Activated T-helper 1 cell treated with anti-CD3 and anti-CD28 coated beads, Interleukin-12 subunit alpha, Interleukin-12 subunit beta, Interleukin-2, Interleukin-4 antibody, amounts not matched to agents 30 ng/mL and 10 ng/mL and 1 ng/mL, durations not matched to agents 14 hours and 24 hours and 36 hours (primary cell): ENCODE measurements at regions not wholly inside any gene's neighbourhood (a gene's known extent, or its start where the extent isn't known, plus 50 kb on each side); places are given as distances from the start of the nearest gene placed in this dataset.
"Not testable (repeated sequence)": the region's sequence is repeated elsewhere in the genome, so short reads cannot be mapped to it uniquely, and the experiment has no call there.

Experiments
- DNase-seq: peaks from one replicate; pipeline ENCODE4 v3.0.0; 2021; ENCODE audit warnings: low spot score
- H3K27ac Mint-ChIP-seq: one replicate; pipeline ENCODE4 v1.8.0; 2021; ENCODE audit warnings: mild to moderate bottlenecking, mixed read lengths
- H3K27me3 Mint-ChIP-seq: one replicate; pipeline ENCODE4 v1.8.0; 2022; ENCODE audit warnings: mild to moderate bottlenecking, moderate library complexity, mixed read lengths; ENCODE audit not compliant: insufficient read depth
- H3K36me3 Mint-ChIP-seq: one replicate; pipeline ENCODE4 v1.8.0; 2021; ENCODE audit warnings: low read depth, mixed read lengths
- H3K4me1 Mint-ChIP-seq: one replicate; pipeline ENCODE4 v1.8.0; 2021; ENCODE audit warnings: low read depth, mixed read lengths
- H3K4me3 Mint-ChIP-seq: one replicate; pipeline ENCODE4 v1.8.0; 2021; ENCODE audit warnings: mild to moderate bottlenecking, moderate library complexity, mixed read lengths
- H3K9me3 Mint-ChIP-seq: one replicate; pipeline ENCODE4 v1.8.0; 2021; ENCODE audit warnings: mixed read lengths
- intact Hi-C: fragments of 100-400 bp; cut with micrococcal nuclease; formaldehyde crosslinking; loops from one replicate; pipeline ENCODE4 v1.15.1; 2024

DNA sequence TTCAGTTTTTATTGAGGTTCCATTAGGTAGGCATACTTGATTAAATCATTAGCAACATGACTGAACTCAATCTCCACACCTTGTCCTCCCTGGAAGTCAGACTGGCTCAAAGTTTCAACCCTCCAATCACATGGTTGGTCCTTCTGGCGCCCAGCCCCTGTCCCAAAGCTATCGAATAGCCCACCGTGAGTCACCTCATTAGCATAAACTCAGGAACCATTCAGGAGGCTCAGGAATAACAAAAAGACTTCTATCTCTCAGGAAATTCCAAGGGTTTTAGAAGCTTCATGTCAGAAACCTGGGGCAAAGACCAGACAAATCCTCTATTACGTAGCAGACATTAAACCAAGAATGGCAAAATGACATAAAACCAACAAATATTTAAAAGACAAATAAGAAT lies 78.6 kb downstream of the RGS2 start:
- peaks cover 5% of the 10 kb centered on the region for H3K4me1 Mint-ChIP-seq
- H3K9me3 Mint-ChIP-seq, result no peaks in the 10 kb centered on the region
- DNase-seq, result no peak
- no peaks in the 10 kb centered on the region for H3K27me3 Mint-ChIP-seq
- H3K36me3 Mint-ChIP-seq, result no peaks in the 10 kb centered on the region
- intact Hi-C loops, result no loop called here
- no peak overlapping the region for H3K4me3 Mint-ChIP-seq
- H3K27ac Mint-ChIP-seq, result no peak overlapping the region

DNA sequence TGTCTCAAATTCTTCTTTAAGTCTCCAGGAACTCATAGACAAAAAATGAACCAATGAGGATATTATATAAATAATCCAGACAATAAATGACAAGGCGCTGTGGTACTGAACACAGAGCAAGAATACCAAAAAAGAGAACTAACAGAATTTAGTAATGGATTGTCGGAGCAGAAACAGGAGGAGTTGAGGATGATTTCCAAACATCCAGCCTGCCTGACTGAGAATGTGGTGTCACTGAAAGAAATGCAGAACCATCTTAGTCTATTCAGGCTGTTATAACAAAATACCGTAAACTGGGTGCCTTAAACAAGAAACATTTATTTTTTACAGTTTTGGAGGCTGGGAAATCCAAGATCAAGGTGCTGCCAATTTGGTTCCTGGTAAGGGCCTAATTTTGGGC lies 79.7 kb downstream of the RGS2 start:
- H3K27ac Mint-ChIP-seq, result no peak overlapping the region
- H3K4me3 Mint-ChIP-seq, result no peak overlapping the region
- no peaks in the 10 kb centered on the region for H3K36me3 Mint-ChIP-seq
- no peaks in the 10 kb centered on the region for H3K9me3 Mint-ChIP-seq
- peaks cover 5% of the 10 kb centered on the region for H3K4me1 Mint-ChIP-seq
- DNase-seq, result no peak
- no peaks in the 10 kb centered on the region for H3K27me3 Mint-ChIP-seq
- intact Hi-C loops, result no loop called here

DNA sequence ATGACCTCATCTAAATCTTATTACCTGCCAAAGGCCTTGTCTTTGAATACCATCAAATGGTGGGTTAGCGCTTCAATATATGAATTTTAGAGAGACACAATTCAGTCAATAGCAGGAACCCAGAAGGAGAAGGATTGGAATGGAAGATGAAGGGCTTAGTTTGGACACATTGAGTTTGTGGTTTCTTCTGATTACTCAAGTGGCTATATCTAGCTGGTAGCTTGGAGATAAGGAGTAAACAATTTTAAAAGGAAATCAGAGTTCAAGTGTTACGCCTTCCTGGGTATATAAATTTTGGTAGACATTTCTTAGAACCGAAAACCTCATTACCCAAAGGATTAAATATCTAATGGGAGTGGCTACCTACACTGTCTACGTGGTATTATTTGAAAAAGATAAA lies 80.2 kb downstream of the RGS2 start:
- peaks cover 5% of the 10 kb centered on the region for H3K4me1 Mint-ChIP-seq
- no peaks in the 10 kb centered on the region for H3K27me3 Mint-ChIP-seq
- no peak for DNase-seq
- no peaks in the 10 kb centered on the region for H3K9me3 Mint-ChIP-seq
- intact Hi-C loops, result no loop called here
- no peak overlapping the region for H3K27ac Mint-ChIP-seq
- no peak overlapping the region for H3K4me3 Mint-ChIP-seq
- H3K36me3 Mint-ChIP-seq, result no peaks in the 10 kb centered on the region

DNA sequence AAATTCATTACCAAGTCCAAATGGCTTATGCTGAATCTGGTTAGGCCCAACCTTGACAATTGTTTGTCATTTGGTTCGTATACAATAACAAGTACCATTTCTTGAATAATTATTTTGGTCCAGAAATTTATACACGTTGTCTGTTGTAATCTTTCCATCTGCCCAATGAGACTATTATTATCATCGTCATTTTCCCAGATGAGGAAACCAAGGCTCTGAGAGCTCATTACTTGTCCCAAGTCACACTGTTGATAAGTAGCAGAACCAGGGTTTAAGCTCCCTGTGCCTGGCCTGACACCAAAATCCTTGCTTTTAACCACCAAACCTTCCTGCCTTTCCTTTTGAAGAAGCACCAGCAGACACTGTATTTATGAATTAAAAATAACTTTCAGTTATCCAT lies 81.3 kb downstream of the RGS2 start:
- no peak for DNase-seq
- Mint-ChIP-seq H3K27ac (no peak overlapping the region), H3K4me1 (peaks cover 4% of the 10 kb centered on the region), H3K4me3 (no peak overlapping the region), H3K27me3 (peaks cover 2% of the 10 kb centered on the region), H3K9me3 (no peaks in the 10 kb centered on the region), H3K36me3 (no peaks in the 10 kb centered on the region)
- intact Hi-C loops, result no loop called here

DNA sequence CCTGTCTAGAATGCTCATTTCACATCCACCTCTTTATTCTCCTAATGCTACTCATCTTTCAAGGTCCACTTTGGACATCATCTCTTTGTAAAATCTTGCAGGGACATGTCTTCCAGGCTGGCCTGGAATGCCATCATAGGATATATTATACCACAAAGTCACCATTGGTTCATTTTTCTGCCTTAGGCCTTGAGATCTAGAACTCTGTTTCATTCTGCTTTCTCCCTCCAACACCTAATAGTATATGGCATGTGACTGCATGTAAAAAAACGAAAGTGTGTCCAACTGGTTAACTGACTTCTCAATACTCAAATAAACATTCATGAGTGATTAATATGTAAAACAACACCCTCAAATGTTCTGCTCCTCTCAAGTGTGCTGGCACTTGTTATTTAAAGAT lies 84.1 kb downstream of the RGS2 start:
- intact Hi-C loops, result no loop called here
- Mint-ChIP-seq H3K27ac (no peak overlapping the region), H3K9me3 (no peaks in the 10 kb centered on the region), H3K4me3 (no peak overlapping the region), H3K4me1 (no peaks in the 10 kb centered on the region), H3K27me3 (peaks cover 2% of the 10 kb centered on the region), H3K36me3 (no peaks in the 10 kb centered on the region)
- DNase-seq, result no peak

DNA sequence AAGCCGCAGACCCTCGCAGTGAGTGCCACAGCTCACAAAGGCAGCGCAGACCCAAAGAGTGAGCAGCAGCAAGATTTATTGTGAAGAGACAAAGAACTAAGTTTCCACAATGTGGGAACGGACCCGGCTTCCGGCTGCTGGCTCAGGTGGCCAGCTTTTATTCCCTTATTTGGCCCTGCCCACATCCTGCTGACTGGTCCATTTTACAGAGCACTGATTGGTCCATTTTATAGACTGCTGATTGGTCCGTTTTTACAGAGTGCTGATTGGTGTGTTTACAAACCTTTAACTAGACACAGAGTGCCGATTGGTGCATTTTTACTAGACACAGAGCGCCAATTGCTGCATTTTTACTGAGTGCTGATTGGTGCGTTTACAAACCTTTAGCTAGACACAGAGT lies 86.6 kb downstream of the RGS2 start:
- H3K36me3 Mint-ChIP-seq, H3K27ac Mint-ChIP-seq, intact Hi-C loops, H3K9me3 Mint-ChIP-seq, DNase-seq, H3K27me3 Mint-ChIP-seq, H3K4me3 Mint-ChIP-seq, H3K4me1 Mint-ChIP-seq: not testable (repeated sequence)

DNA sequence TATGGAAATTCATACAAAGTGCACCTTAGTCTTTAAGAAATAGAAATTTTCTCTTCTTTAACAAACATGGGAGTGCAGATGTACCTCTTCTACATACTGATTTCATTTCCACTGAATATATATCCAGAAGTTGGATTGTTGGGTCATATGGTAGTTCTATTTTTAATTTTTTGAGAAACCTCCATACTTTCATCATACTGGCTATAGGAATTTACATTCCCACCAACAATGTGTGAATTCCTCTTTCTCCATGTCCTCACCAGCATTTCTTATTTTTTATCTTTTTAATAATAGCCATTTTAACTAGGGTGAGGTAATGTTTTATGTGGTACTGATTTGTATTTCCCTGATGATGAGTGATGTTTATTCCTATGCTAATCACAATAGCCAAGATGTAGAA lies 87.5 kb downstream of the RGS2 start:
- intact Hi-C loops, result no loop called here
- DNase-seq, result no peak
- Mint-ChIP-seq H3K4me3 (no peak overlapping the region), H3K9me3 (no peaks in the 10 kb centered on the region), H3K4me1 (no peaks in the 10 kb centered on the region), H3K36me3 (no peaks in the 10 kb centered on the region), H3K27me3 (peaks cover 6% of the 10 kb centered on the region), H3K27ac (no peak overlapping the region)

DNA sequence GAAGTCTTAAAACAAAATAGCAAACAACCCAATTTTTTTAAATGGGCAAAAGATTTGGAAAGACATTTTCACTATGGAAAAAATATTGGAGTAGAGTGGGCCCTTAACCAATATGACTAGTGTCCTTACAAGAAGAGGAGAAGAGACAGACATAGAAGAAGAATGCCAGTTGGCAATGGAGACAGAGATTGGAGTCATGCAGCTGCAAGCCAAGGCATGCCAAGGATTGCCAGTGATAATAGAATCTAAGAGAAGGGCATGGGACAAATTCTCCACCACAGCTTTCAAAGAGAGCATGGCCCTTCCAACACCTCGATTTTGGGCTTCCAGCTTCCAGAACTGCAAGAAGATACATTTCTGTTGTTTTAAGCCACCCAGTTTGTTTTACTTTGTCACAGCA lies 92.7 kb downstream of the RGS2 start:
- no peaks in the 10 kb centered on the region for H3K36me3 Mint-ChIP-seq
- H3K27me3 Mint-ChIP-seq, result peaks cover 15% of the 10 kb centered on the region
- intact Hi-C loops, result loop anchor here (5.0 to 10.0 kb wide), 2 partner anchors 36 to 97 kb away; partner anchors contain the start of gene RGS2
- H3K27ac Mint-ChIP-seq, result no peak overlapping the region
- H3K4me1 Mint-ChIP-seq, result no peaks in the 10 kb centered on the region
- no peaks in the 10 kb centered on the region for H3K9me3 Mint-ChIP-seq
- DNase-seq, result no peak
- no peak overlapping the region for H3K4me3 Mint-ChIP-seq

DNA sequence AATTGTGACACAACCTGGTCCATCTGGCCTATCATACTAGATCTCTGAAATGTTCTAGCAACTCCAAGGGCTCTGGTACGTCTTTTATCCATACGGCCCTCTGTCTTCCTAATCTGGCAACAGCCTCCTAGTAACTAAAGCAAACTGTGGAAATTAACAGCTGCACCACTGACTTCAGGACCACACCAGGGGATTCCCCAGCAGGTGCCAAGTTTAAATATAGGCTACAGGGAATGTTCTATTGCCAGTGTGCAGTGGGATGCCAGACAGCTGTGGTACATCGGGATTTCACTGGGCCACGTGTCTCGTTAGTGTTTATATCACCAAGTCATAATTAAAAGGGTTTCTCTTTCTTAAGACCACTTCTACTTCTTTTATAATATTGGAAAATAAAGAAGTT lies 94.3 kb downstream of the RGS2 start:
- no peak for DNase-seq
- Mint-ChIP-seq H3K4me3 (no peak overlapping the region), H3K27ac (no peak overlapping the region), H3K4me1 (no peaks in the 10 kb centered on the region), H3K36me3 (no peaks in the 10 kb centered on the region), H3K9me3 (no peaks in the 10 kb centered on the region), H3K27me3 (peaks cover 15% of the 10 kb centered on the region)
- intact Hi-C loops, result loop anchor here (5.0 to 10.0 kb wide), 2 partner anchors 34 to 98 kb away; partner anchors contain the start of gene RGS2

DNA sequence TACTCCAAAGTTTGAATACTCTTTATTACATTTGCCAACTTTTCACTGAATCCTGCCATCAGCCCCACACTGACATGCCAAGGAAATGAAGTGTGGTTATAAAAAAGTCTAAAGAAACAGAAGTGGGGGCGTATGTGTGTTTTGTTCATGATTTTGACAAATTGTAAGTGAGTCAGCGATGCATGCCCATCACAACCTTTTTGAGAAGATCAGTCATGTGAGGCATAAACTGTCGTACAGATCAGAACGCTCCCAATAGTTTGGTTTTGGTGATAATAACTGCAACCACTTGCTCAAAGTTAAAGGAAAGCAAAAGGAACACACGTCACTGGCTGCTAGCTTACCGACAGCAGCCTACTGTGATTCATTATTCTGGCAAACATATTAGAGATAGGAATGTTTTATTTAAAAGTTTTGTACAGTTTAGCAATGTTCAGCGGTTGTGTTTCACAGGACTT lies 95.6 kb downstream of the RGS2 start:
- Mint-ChIP-seq H3K27me3 (peaks cover 12% of the 10 kb centered on the region), H3K36me3 (no peaks in the 10 kb centered on the region), H3K27ac (no peak overlapping the region), H3K4me1 (no peaks in the 10 kb centered on the region), H3K9me3 (no peaks in the 10 kb centered on the region), H3K4me3 (peak overlapping the region; percentile 9)
- intact Hi-C loops, result loop anchor here (5.0 to 10.0 kb wide), 2 partner anchors 33 to 100 kb away; partner anchors contain the start of gene RGS2
- DNase-seq, result no peak

DNA sequence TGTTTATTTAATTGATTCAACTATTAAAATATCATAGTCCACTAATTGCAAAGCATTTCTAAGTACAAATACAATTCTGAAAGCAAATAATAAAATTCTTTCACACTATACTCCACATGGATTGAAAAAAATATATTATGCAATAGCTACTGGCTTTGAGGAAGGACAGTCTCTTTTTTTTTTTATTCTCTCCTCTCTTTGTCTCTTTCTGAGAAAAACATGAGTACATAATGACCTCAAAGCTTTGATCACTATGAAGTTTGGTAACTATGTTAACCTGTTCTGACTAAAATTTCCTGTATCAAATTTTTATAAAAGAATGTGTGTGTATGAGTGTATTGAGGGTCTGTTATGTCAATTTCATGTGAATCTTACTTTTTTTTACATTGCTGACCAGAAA lies 96.2 kb downstream of the RGS2 start:
- H3K27ac Mint-ChIP-seq, result no peak overlapping the region
- intact Hi-C loops, result loop anchor here (10.0 kb wide), 1 partner anchor 100 kb away; the partner anchor contains the start of gene RGS2

DNA sequence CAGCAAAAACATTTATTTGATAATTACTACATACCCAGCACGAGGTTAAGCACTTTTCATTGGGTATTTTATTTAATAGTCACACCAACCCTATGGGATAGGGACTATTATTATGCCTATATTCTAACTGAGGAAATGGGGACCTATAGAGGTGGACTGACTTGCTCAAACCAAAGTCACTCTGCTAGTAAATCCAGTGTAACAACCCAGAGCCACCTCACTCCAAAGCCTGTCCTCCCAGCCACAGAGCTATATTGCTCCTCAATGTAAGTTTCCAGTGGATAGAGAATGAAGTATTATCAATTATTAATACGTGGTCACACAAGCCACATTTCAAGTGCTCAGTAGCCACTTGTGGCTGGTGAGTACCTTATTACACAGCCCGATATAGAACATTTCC lies 97.5 kb downstream of the RGS2 start:
- Mint-ChIP-seq H3K27me3 (peaks cover 15% of the 10 kb centered on the region), H3K36me3 (no peaks in the 10 kb centered on the region)
- intact Hi-C loops, result loop anchor here (10.0 kb wide), 1 partner anchor 102 kb away; the partner anchor contains the start of gene RGS2

More for the DNA sequence above, 96.2 kb downstream of the RGS2 start:
- Mint-ChIP-seq H3K9me3 (no peaks in the 10 kb centered on the region), H3K4me3 (no peak overlapping the region), H3K36me3 (no peaks in the 10 kb centered on the region), H3K27me3 (peaks cover 15% of the 10 kb centered on the region), H3K4me1 (no peaks in the 10 kb centered on the region)
- DNase-seq, result no peak

DNA sequence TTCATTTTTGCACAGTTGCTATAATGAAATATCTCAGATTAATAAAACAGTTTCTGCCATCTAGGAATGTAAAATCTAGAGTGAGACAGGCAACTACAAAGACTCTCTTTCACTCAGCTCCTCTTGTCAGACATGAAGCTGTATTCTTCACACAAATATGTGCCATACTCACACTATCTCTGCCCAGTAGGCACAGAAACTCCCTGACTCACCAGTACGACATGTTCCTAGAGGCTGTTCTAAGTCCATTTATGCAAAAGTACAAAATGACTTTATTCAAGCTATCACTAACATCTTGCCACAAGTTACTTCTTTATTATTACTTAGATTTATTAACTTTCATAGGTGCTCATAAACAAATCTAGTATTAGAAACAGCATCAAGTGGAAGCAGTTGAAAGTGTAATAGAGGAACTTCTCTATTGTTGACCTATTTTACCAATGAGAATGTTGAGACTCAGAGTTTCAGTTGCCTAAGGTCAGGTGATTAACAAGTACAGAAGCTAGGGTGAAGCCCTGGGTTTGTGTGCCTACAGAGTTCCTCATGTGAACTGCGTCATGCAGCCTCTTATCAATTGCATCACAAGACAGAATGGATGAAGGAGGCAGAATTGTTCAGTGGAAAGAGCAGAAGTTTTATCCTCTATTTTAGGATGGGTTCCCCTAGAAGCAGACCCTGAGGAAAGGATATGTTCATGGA lies 98.9 kb downstream of the RGS2 start:
- intact Hi-C loops, result loop anchor here (10.0 kb wide), 1 partner anchor 103 kb away; the partner anchor contains the start of gene RGS2
- DNase-seq, result no peak
- H3K9me3 Mint-ChIP-seq, result no peaks in the 10 kb centered on the region
- H3K4me3 Mint-ChIP-seq, result no peak overlapping the region
- peaks cover 13% of the 10 kb centered on the region for H3K27me3 Mint-ChIP-seq
- no peaks in the 10 kb centered on the region for H3K4me1 Mint-ChIP-seq
- no peak overlapping the region for H3K27ac Mint-ChIP-seq
- no peaks in the 10 kb centered on the region for H3K36me3 Mint-ChIP-seq

More for the DNA sequence above, 97.5 kb downstream of the RGS2 start:
- H3K9me3 Mint-ChIP-seq, result no peaks in the 10 kb centered on the region
- no peak overlapping the region for H3K27ac Mint-ChIP-seq
- no peaks in the 10 kb centered on the region for H3K4me1 Mint-ChIP-seq
- no peak overlapping the region for H3K4me3 Mint-ChIP-seq
- no peak for DNase-seq
